Erythroblast (primary cell): ENCODE measurements at regions not wholly inside any gene's neighbourhood (a gene's known extent, or its start where the extent isn't known, plus 50 kb on each side); places are given as distances from the start of the nearest gene placed in this dataset.

Source experiments
- GATA1 ChIP-seq: IDR thresholded peaks from 2 replicates; pipeline ENCODE4 v1.6.1; 2011; ENCODE audit warnings: low read depth, mild to moderate bottlenecking, control low read depth, low read length, moderate library complexity
- POLR2A ChIP-seq: IDR thresholded peaks from 2 replicates; pipeline ENCODE4 v1.6.1; 2011; ENCODE audit warnings: mild to moderate bottlenecking, low read length

- TF ChIP-seq POLR2A: no peak
- TF ChIP-seq GATA1: no peak
Observed at GRCh38 chr2:16202266-16203020, 262.1 kb downstream of the MYCN start.
